22Rv1 (cell line): ENCODE measurements at regions not wholly inside any gene's neighbourhood (a gene's known extent, or its start where the extent isn't known, plus 50 kb on each side); places are given as distances from the start of the nearest gene placed in this dataset.

ENCODE experiments used
- CTCF ChIP-seq: fragments of 450-650 bp; IDR thresholded peaks from 2 replicates; pipeline ENCODE4 v1.5.1; 2017; ENCODE audit warnings: mild to moderate bottlenecking
- ZFX ChIP-seq: fragments of 450-650 bp; IDR thresholded peaks from 2 replicates; pipeline ENCODE4 v1.6.1; 2017; ENCODE audit warnings: antibody characterized with exemption, borderline replicate concordance

- TF ChIP-seq CTCF: no peak
- TF ChIP-seq ZFX: no peak
Observed at GRCh38 chr6:114435985-114436384, 93.2 kb upstream of the HS3ST5 start.
